K562 (cell line): ENCODE measurements at regions not wholly inside any gene's neighbourhood (a gene's known extent, or its start where the extent isn't known, plus 50 kb on each side); places are given as distances from the start of the nearest gene placed in this dataset.

Source experiments
- ATAC-seq: fragments of 200-7000 bp; cut with Tn5 transposase; 3 replicates; pipeline ENCODE4 v1.9.1; 2020; ENCODE audit warnings: moderate library complexity
- BruUV-seq: library from RNA; stranded (reverse); fragments of 400-500 nt; replicated peaks from 2 replicates; lab custom pipeline; 2021; lab: Mats Ljungman, UMichigan
- CTCF ChIA-PET: fragments of 300-600 bp; formaldehyde crosslinking; extraction: SDS; loops from one replicate; lab custom pipeline; 2021; ENCODE audit warnings: low intra/inter-chr PET ratio; lab: Yijun Ruan, JAX
- POLR2A ChIA-PET: fragments of 300-600, 350-650 bp; sonication (Branson Sonifier 250); formaldehyde crosslinking; extraction: SDS; loops from one replicate; lab custom pipeline; 2021; ENCODE audit warnings: antibody characterized with exemption, inconsistent platforms; lab: Yijun Ruan, JAX
- DNase-seq, 4 experiments: peaks; one replicate each; pipeline versions ENCODE4 v3.0.0 to v3.0.0-alpha.2; 2011 to 2018; ENCODE audit warnings: low spot score in 3 of 4, mixed read lengths in 3 of 4; ENCODE audit errors: extremely low read depth in 1 of 4
- FAIRE-seq: peaks from 2 replicates; lab custom pipeline; 2011; peaks lifted over from hg19 to GRCh38; lab: Jason Lieb, UNC
- H2AFZ ChIP-seq: 2 replicates; pipeline ENCODE4 v1.6.0; 2011; ENCODE audit warnings: low read depth, low read length, control low read depth, inconsistent platforms
- H3K27ac ChIP-seq: fragments of 200-600 bp; 3 replicates; pipeline ENCODE4 v1.8.0; 2011; ENCODE audit warnings: low read depth, mild to moderate bottlenecking, control low read depth, inconsistent platforms, low read length, moderate library complexity, mixed read lengths; ENCODE audit errors: extremely low read depth
- H3K27me3 ChIP-seq, 2 experiments: fragments of 300-600 bp in 1 of 2; 2 replicates in 1 of 2; 3 replicates in 1 of 2; pipeline versions ENCODE4 v1.6.0 to v1.8.0; 2011; ENCODE audit warnings: inconsistent platforms in 2 of 2, low read length in 2 of 2, mild to moderate bottlenecking in 1 of 2, mixed read lengths in 1 of 2, moderate library complexity in 1 of 2; ENCODE audit not compliant: control insufficient read depth in 2 of 2, insufficient read depth in 2 of 2
- H3K36me3 ChIP-seq: fragments of 300-600 bp; 3 replicates; pipeline ENCODE4 v1.8.0; 2011; ENCODE audit warnings: mild to moderate bottlenecking, low read length, inconsistent platforms; ENCODE audit not compliant: control insufficient read depth, insufficient read depth
- H3K4me1 ChIP-seq, 2 experiments: fragments of 200-600 bp in 1 of 2; replicated peaks in 1 of 2; 2 replicates in 1 of 2; 3 replicates in 1 of 2; pipeline versions ENCODE4 v1.5.1 to v1.8.0; 2011; ENCODE audit warnings: inconsistent platforms in 2 of 2, low read length in 2 of 2, mild to moderate bottlenecking in 1 of 2, mixed read lengths in 1 of 2, moderate library complexity in 1 of 2; ENCODE audit not compliant: control insufficient read depth in 2 of 2, insufficient read depth in 2 of 2
- H3K4me2 ChIP-seq: 2 replicates; pipeline ENCODE4 v1.6.1; 2011; ENCODE audit warnings: low read length, control low read depth, inconsistent platforms, mixed read lengths; ENCODE audit not compliant: insufficient read depth
- H3K4me3 ChIP-seq: fragments of 200-600 bp; sonication (generic), shearing (Covaris generic); 2 replicates; pipeline ENCODE4 v1.5.1; 2016; ENCODE audit warnings: control low read depth, inconsistent platforms
- H3K79me2 ChIP-seq: fragments of 200-600 bp; 3 replicates; pipeline ENCODE4 v1.8.0; 2011; ENCODE audit warnings: low read length, inconsistent platforms; ENCODE audit not compliant: control insufficient read depth, insufficient read depth
- H3K9ac ChIP-seq, 2 experiments: 2 replicates each; pipeline versions ENCODE4 v1.6.0 to v1.6.1; 2011; ENCODE audit warnings: low read depth in 2 of 2, low read length in 2 of 2, control low read depth in 1 of 2, inconsistent platforms in 1 of 2, mild to moderate bottlenecking in 1 of 2, mixed read lengths in 1 of 2; ENCODE audit not compliant: insufficient read depth in 1 of 2
- H3K9me1 ChIP-seq: one replicate; pipeline ENCODE4 v1.6.0; 2011; ENCODE audit warnings: inconsistent platforms, mild to moderate bottlenecking, low read length, moderate library complexity; ENCODE audit not compliant: control insufficient read depth, insufficient read depth
- H3K9me3 ChIP-seq: replicated peaks from 2 replicates; pipeline ENCODE4 v1.5.1; 2011; ENCODE audit warnings: low read depth, low read length, inconsistent platforms; ENCODE audit not compliant: control insufficient read depth, insufficient read depth
- H4K20me1 ChIP-seq: replicated peaks from 2 replicates; pipeline ENCODE4 v1.6.1; 2011; ENCODE audit warnings: low read length, inconsistent platforms, mixed read lengths; ENCODE audit not compliant: control insufficient read depth, insufficient read depth
- AFF1 ChIP-seq, 2 experiments: fragments of 450-650 bp; IDR thresholded peaks; 2 replicates each; pipeline ENCODE4 v1.6.1; 2018; ENCODE audit warnings: mild to moderate bottlenecking in 2 of 2, low read depth in 1 of 2; ENCODE audit not compliant: partially characterized antibody in 2 of 2
- E2F4 ChIP-seq: sonication (generic); formaldehyde crosslinking; IDR thresholded peaks from 2 replicates; pipeline ENCODE4 v1.8.0; 2022; ENCODE audit warnings: mild to moderate bottlenecking, low read depth, missing genetic modification reagents
- ETV6 ChIP-seq, 3 experiments: fragments of 150-350 bp in 1 of 3; sonication (generic) in 1 of 3; formaldehyde crosslinking in 1 of 3; IDR thresholded peaks; 2 replicates each; pipeline versions ENCODE4 v1.6.1 to v1.8.0; 2014 to 2022; ENCODE audit warnings: borderline replicate concordance in 2 of 3, low read depth in 2 of 3, antibody characterized with exemption in 1 of 3, low read length in 1 of 3, mild to moderate bottlenecking in 1 of 3, missing genetic modification reagents in 1 of 3
- FOXA1 ChIP-seq: fragments of 450-650 bp; IDR thresholded peaks from 2 replicates; pipeline ENCODE4 v1.6.1; 2016; ENCODE audit warnings: mild to moderate bottlenecking, borderline replicate concordance
- GABPB2 ChIP-seq: fragments of 250-450 bp; sonication (Bioruptor Pico); conservative IDR thresholded peaks from 2 replicates; pipeline ENCODE4 v1.5.1; 2021; ENCODE audit warnings: mild to moderate bottlenecking
- HIVEP1 ChIP-seq: fragments of 250-450 bp; sonication (Bioruptor Pico); IDR thresholded peaks from 2 replicates; pipeline ENCODE4 v1.4.0; 2020; ENCODE audit warnings: mild to moderate bottlenecking
- IRF2 ChIP-seq: sonication (generic); formaldehyde crosslinking; IDR thresholded peaks from 2 replicates; pipeline ENCODE4 v1.8.1; 2022; ENCODE audit warnings: mild to moderate bottlenecking, missing genetic modification reagents
- KDM4B ChIP-seq, 2 experiments: fragments of 450-650 bp in 1 of 2; sonication (generic) in 1 of 2; IDR thresholded peaks; 2 replicates each; pipeline ENCODE4 v1.6.1; 2016 to 2017; ENCODE audit warnings: borderline replicate concordance in 2 of 2, antibody characterized with exemption in 1 of 2, low read depth in 1 of 2, mild to moderate bottlenecking in 1 of 2
- MECOM ChIP-seq: fragments of 250-450 bp; sonication (Bioruptor Pico); IDR thresholded peaks from 2 replicates; pipeline ENCODE4 v1.8.0; 2022; ENCODE audit warnings: inconsistent platforms
- MEIS2 ChIP-seq: fragments of 450-650 bp; IDR thresholded peaks from 2 replicates; pipeline ENCODE4 v1.6.1; 2014; ENCODE audit warnings: mild to moderate bottlenecking; ENCODE audit not compliant: partially characterized antibody
- NCOR1 ChIP-seq: fragments of 450-650 bp; IDR thresholded peaks from 2 replicates; pipeline ENCODE4 v1.6.1; 2016; ENCODE audit warnings: mild to moderate bottlenecking, moderate library complexity
- NFRKB ChIP-seq: fragments of 450-650 bp; IDR thresholded peaks from 2 replicates; pipeline ENCODE4 v1.6.1; 2016; ENCODE audit warnings: low read depth
- NFYB ChIP-seq: IDR thresholded peaks from 2 replicates; pipeline ENCODE4 v1.6.1; 2011; ENCODE audit warnings: mild to moderate bottlenecking, moderate library complexity; ENCODE audit not compliant: insufficient read length; ENCODE audit errors: extremely low read depth
- SRSF3 ChIP-seq: fragments of 200-400 bp; formaldehyde crosslinking; IDR thresholded peaks from 2 replicates; pipeline ENCODE4 v1.6.1; 2016; ENCODE audit warnings: mild to moderate bottlenecking, low read length, moderate library complexity; ENCODE audit not compliant: insufficient read depth
- U2AF1 ChIP-seq: fragments of 200-400 bp; formaldehyde crosslinking; optimal IDR thresholded peaks from 2 replicates; pipeline ENCODE3; 2017; ENCODE audit warnings: mild to moderate bottlenecking, low read depth, low read length, moderate library complexity
- ZC3H8 ChIP-seq: fragments of 450-650 bp; IDR thresholded peaks from 2 replicates; pipeline ENCODE4 v1.6.1; 2017
- WGBS: fragments of 100-300 bp; shearing (Covaris generic); methylation state at CpG from one replicate; pipeline ENCODE4 v1.1.6; 2016; ENCODE audit warnings: low coverage, mixed read lengths; ENCODE audit not compliant: insufficient coverage; ENCODE audit errors: missing lambda C conversion rate; 5-methylcytosine and 5-hydroxymethylcytosine counted together
- in situ Hi-C: fragments of 300-500 bp; cut with MboI; formaldehyde crosslinking; loops from 4 replicates; pipeline ENCODE4 v1.15.0; 2018; ENCODE audit warnings: inconsistent platforms, mixed read lengths
- intact Hi-C: fragments of 100-400 bp; cut with micrococcal nuclease; formaldehyde crosslinking; loops from 2 replicates; pipeline ENCODE4 v1.14.2; 2022

GRCh38 chr4:162699629-162700028 lies 467.1 kb downstream of the NAF1 start:
- Histone ChIP-seq H3K36me3 (no peaks in the 10 kb centered on the region), H3K27me3 (no peaks in the 10 kb centered on the region), H4K20me1 (no peaks in the 10 kb centered on the region), H3K9me3 (no peaks in the 10 kb centered on the region), H3K79me2 (no peaks in the 10 kb centered on the region), H2AFZ (no peak overlapping the region), H3K4me1 (no peaks in the 10 kb centered on the region), H3K9me1 (no peaks in the 10 kb centered on the region), H3K4me3 (no peak overlapping the region), H3K4me2 (no peak overlapping the region), H3K9ac (no peak overlapping the region), H3K27ac (no peak overlapping the region)
- ChIA-PET CTCF (no interaction called here), POLR2A (no interaction called here)
- BruUV-seq: no TSS peak
- WGBS: 10% methylated on average over 1 of the region's 1 CpG
- intact Hi-C loops (no loop called here), in situ Hi-C loops (no loop called here)
- TF ChIP-seq NFRKB (no peak), HIVEP1 (CRISPR knock-in tag) (no peak), NCOR1 (no peak), MECOM (CRISPR knock-in tag) (no peak), NFYB (no peak), GABPB2 (CRISPR knock-in tag) (no peak), SRSF3 (no peak), AFF1 (IDR thresholded peaks at IDR 0.05; ENCODE audit: low read depth in 1 of 2, partially characterized antibody in 2 of 2) (no peak), MEIS2 (no peak), FOXA1 (no peak), U2AF1 (no peak), ETV6 (IDR thresholded peaks at IDR 0.05; ENCODE audit: borderline replicate concordance in 1 of 2, low read depth in 2 of 2, low read length in 1 of 2) (no peak), ETV6 (CRISPR knock-in tag; IDR thresholded peaks at IDR 0.05; ENCODE audit: borderline replicate concordance) (no peak), KDM4B (IDR thresholded peaks at IDR 0.05; ENCODE audit: borderline replicate concordance in 2 of 2, low read depth in 1 of 2) (no peak), ZC3H8 (no peak), E2F4 (no peak), IRF2 (CRISPR knock-in tag) (no peak)
- DNase-seq (no peak), FAIRE-seq (no peak), ATAC-seq (no peak)
